Epithelial cell of prostate (primary cell): ENCODE measurements at regions not wholly inside any gene's neighbourhood (a gene's known extent, or its start where the extent isn't known, plus 50 kb on each side); places are given as distances from the start of the nearest gene placed in this dataset.
"Not testable (repeated sequence)": the region's sequence is repeated elsewhere in the genome, so short reads cannot be mapped to it uniquely, and the experiment has no call there.

ENCODE experiments used
- DNase-seq: peaks from one replicate; pipeline ENCODE4 v3.0.0-alpha.2; 2011; ENCODE audit warnings: low read depth, low spot score
- H3K27ac ChIP-seq: fragments of 450-650 bp; 2 replicates; pipeline ENCODE4 v1.5.1; 2017; ENCODE audit warnings: mild to moderate bottlenecking

GRCh38 chr13:54536112-54536511, 1507.5 kb downstream of the OLFM4 start:
- H3K27ac ChIP-seq: no peak overlapping the region
- no peak for DNase-seq

- no peak overlapping the region for H3K27ac ChIP-seq
- no peak for DNase-seq
These were observed 1534.7 kb downstream of the OLFM4 start for GRCh38 chr13:54563286-54563685.

GRCh38 chr13:54572037-54572436, 1543.4 kb downstream of the OLFM4 start:
- not testable (repeated sequence) for DNase-seq, H3K27ac ChIP-seq

GRCh38 chr13:54573186-54573585, 1544.6 kb downstream of the OLFM4 start:
- H3K27ac ChIP-seq: no peak overlapping the region
- DNase-seq: no peak

- H3K27ac ChIP-seq: no peak overlapping the region
- no peak for DNase-seq
These were observed 1546.2 kb downstream of the OLFM4 start for GRCh38 chr13:54574791-54575190.

- no peak for DNase-seq
- no peak overlapping the region for H3K27ac ChIP-seq
These were observed 1562.9 kb downstream of the OLFM4 start for GRCh38 chr13:54591540-54591939.

GRCh38 chr13:54592201-54592600, 1563.6 kb downstream of the OLFM4 start:
- no peak overlapping the region for H3K27ac ChIP-seq
- no peak for DNase-seq

GRCh38 chr13:54593504-54593903, 1564.9 kb downstream of the OLFM4 start:
- H3K27ac ChIP-seq: no peak overlapping the region
- DNase-seq: no peak

GRCh38 chr13:54597540-54598088, 1569.0 kb downstream of the OLFM4 start:
- H3K27ac ChIP-seq: no peak overlapping the region
- DNase-seq: no peak

- no peak for DNase-seq
- no peak overlapping the region for H3K27ac ChIP-seq
These were observed 1570.8 kb downstream of the OLFM4 start for GRCh38 chr13:54599413-54599812.

- DNase-seq: no peak
- no peak overlapping the region for H3K27ac ChIP-seq
These were observed 1578.3 kb downstream of the OLFM4 start for GRCh38 chr13:54606944-54607343.

GRCh38 chr13:54607421-54607820, 1578.8 kb downstream of the OLFM4 start:
- H3K27ac ChIP-seq: no peak overlapping the region
- DNase-seq: no peak

GRCh38 chr13:54611390-54611789, 1582.8 kb downstream of the OLFM4 start:
- DNase-seq: no peak
- no peak overlapping the region for H3K27ac ChIP-seq

- DNase-seq: no peak
- H3K27ac ChIP-seq: no peak overlapping the region
These were observed 1586.1 kb downstream of the OLFM4 start for GRCh38 chr13:54614726-54615125.

GRCh38 chr13:54626504-54626903, 1597.9 kb downstream of the OLFM4 start:
- not testable (repeated sequence) for H3K27ac ChIP-seq, DNase-seq

GRCh38 chr13:54627646-54628372, 1599.2 kb downstream of the OLFM4 start:
- no peak overlapping the region for H3K27ac ChIP-seq
- DNase-seq: no peak

- DNase-seq: no peak
These were observed 1599.8 kb downstream of the OLFM4 start for GRCh38 chr13:54628383-54628782.

GRCh38 chr13:54633456-54633855, 1604.8 kb downstream of the OLFM4 start:
- H3K27ac ChIP-seq: no peak overlapping the region
- no peak for DNase-seq

More at GRCh38 chr13:54628383-54628782, 1599.8 kb downstream of the OLFM4 start:
- no peak overlapping the region for H3K27ac ChIP-seq

GRCh38 chr13:54636231-54636630, 1607.6 kb downstream of the OLFM4 start:
- DNase-seq: no peak
- H3K27ac ChIP-seq: no peak overlapping the region

- H3K27ac ChIP-seq: no peak overlapping the region
- no peak for DNase-seq
These were observed 1608.8 kb downstream of the OLFM4 start for GRCh38 chr13:54637366-54637765.

- no peak for DNase-seq
- no peak overlapping the region for H3K27ac ChIP-seq
These were observed 1612.1 kb downstream of the OLFM4 start for GRCh38 chr13:54640719-54641118.

GRCh38 chr13:54643863-54644262, 1615.2 kb downstream of the OLFM4 start:
- no peak overlapping the region for H3K27ac ChIP-seq
- no peak for DNase-seq
